Gastroesophageal sphincter (tissue), 4 donors: ENCODE measurements at regions not wholly inside any gene's neighbourhood (a gene's known extent, or its start where the extent isn't known, plus 50 kb on each side); places are given as distances from the start of the nearest gene placed in this dataset.

ENCODE experiments used
- ATAC-seq: fragments of 150-250 bp; one replicate; pipeline ENCODE4 v1.9.1; 2016; ENCODE audit warnings: mild to moderate bottlenecking, moderate library complexity
- H3K27ac ChIP-seq, 4 donors: fragments of 200-600 bp; sonication (generic) in 3 of 4; 1 replicate in 3 of 4; 2 replicates in 1 of 4; pipeline ENCODE4 v1.5.1; 2016 to 2019
- H3K27me3 ChIP-seq: fragments of 200-600 bp; sonication (generic); one replicate; pipeline ENCODE4 v1.5.1; 2019
- H3K36me3 ChIP-seq, 2 donors: fragments of 200-600 bp; sonication (generic); one replicate each; pipeline ENCODE4 v1.5.1; 2019; ENCODE audit warnings: control low read depth in 1 of 2
- H3K4me1 ChIP-seq, 3 donors: fragments of 200-600 bp; sonication (generic); 1 replicate in 2 of 3; 2 replicates in 1 of 3; pipeline ENCODE4 v1.5.1; 2016 to 2019; ENCODE audit warnings: control low read depth in 2 of 3
- H3K4me3 ChIP-seq, 2 donors: fragments of 200-600 bp; sonication (generic); one replicate each; pipeline ENCODE4 v1.5.1; 2019; ENCODE audit warnings: mild to moderate bottlenecking in 1 of 2, moderate library complexity in 1 of 2
- H3K9me3 ChIP-seq, 3 donors: fragments of 200-600 bp; sonication (generic); one replicate each; pipeline ENCODE4 v1.5.1; 2017 to 2019; ENCODE audit warnings: control low read depth in 2 of 3
- CTCF ChIP-seq, 4 experiments: fragments of 200-600 bp in 2 of 4; fragments of 450-650 bp in 2 of 4; sonication (generic) in 1 of 4; IDR thresholded peaks; one replicate each; pipeline ENCODE4 v1.5.1; 2017 to 2019; ENCODE audit warnings: antibody characterized with exemption in 4 of 4, mild to moderate bottlenecking in 2 of 4, moderate library complexity in 2 of 4
- EP300 ChIP-seq: sonication (generic); formaldehyde crosslinking; IDR thresholded peaks from one replicate; pipeline ENCODE4 v1.6.1; 2017; ENCODE audit warnings: antibody characterized with exemption, mild to moderate bottlenecking
- POLR2A ChIP-seq, 2 donors: fragments of 450-650 bp; IDR thresholded peaks; one replicate each; pipeline ENCODE4 v1.6.1; 2017; ENCODE audit warnings: antibody characterized with exemption in 2 of 2, mild to moderate bottlenecking in 2 of 2, moderate library complexity in 1 of 2
- POLR2AphosphoS5 ChIP-seq: sonication (generic); formaldehyde crosslinking; IDR thresholded peaks from one replicate; pipeline ENCODE4 v1.6.1; 2017; ENCODE audit warnings: antibody characterized with exemption
- WGBS, 2 donors: methylation state at CpG; one replicate each; pipeline ENCODE4 v1.1.5; 2018; ENCODE audit warnings: low coverage in 1 of 2; 5-methylcytosine and 5-hydroxymethylcytosine counted together

- Histone ChIP-seq H3K36me3 (no peaks in the 10 kb centered on the region), H3K4me1 (no peaks in the 10 kb centered on the region), H3K27ac (no peak overlapping the region), H3K27me3 (no peaks in the 10 kb centered on the region), H3K9me3 (no peaks in the 10 kb centered on the region), H3K4me3 (no peak overlapping the region)
- TF ChIP-seq POLR2A (IDR thresholded peaks at IDR 0.05) (no peak), POLR2AphosphoS5 (no peak), CTCF (IDR thresholded peaks at IDR 0.05) (no peak), EP300 (no peak)
- WGBS, 2 donors: 83 to 93% methylated on average over 2 of the region's 2 CpGs
- ATAC-seq: no peak
These were observed 256.9 kb upstream of the COPS8 start for GRCh38 chr2:236828820-236829219.

- WGBS, 2 donors: 74 to 78% methylated on average over 3 of the region's 3 CpGs
- H3K4me3 ChIP-seq: no peak overlapping the region
These were observed 254.8 kb upstream of the COPS8 start for GRCh38 chr2:236830926-236831325.

GRCh38 chr2:236831698-236832097 is 254.0 kb upstream of the COPS8 start:
- no peaks in the 10 kb centered on the region for H3K9me3 ChIP-seq
- TF ChIP-seq EP300 (no peak), POLR2A (IDR thresholded peaks at IDR 0.05) (no peak), CTCF (IDR thresholded peaks at IDR 0.05) (no peak), POLR2AphosphoS5 (no peak)
- no peaks in the 10 kb centered on the region for H3K4me1 ChIP-seq
- H3K27me3 ChIP-seq: no peaks in the 10 kb centered on the region
- 77 to 88% methylated on average over 3 to 6 of the region's 6 CpGs for WGBS, 2 donors
- H3K36me3 ChIP-seq: no peaks in the 10 kb centered on the region
- no peak for ATAC-seq
- no peak overlapping the region for H3K4me3 ChIP-seq
- H3K27ac ChIP-seq: no peak overlapping the region

More at GRCh38 chr2:236830926-236831325, 254.8 kb upstream of the COPS8 start:
- no peaks in the 10 kb centered on the region for H3K9me3 ChIP-seq
- ATAC-seq: no peak
- no peaks in the 10 kb centered on the region for H3K4me1 ChIP-seq
- no peaks in the 10 kb centered on the region for H3K27me3 ChIP-seq
- TF ChIP-seq EP300: no peak
- no peak for TF ChIP-seq POLR2A (IDR thresholded peaks at IDR 0.05)
- no peak for TF ChIP-seq POLR2AphosphoS5
- no peak for TF ChIP-seq CTCF (IDR thresholded peaks at IDR 0.05)
- no peak overlapping the region for H3K27ac ChIP-seq
- no peaks in the 10 kb centered on the region for H3K36me3 ChIP-seq

- no peaks in the 10 kb centered on the region for H3K9me3 ChIP-seq
- no peaks in the 10 kb centered on the region for H3K36me3 ChIP-seq
- no peak overlapping the region for H3K27ac ChIP-seq
- TF ChIP-seq CTCF (IDR thresholded peaks at IDR 0.05) (no peak), POLR2A (IDR thresholded peaks at IDR 0.05) (no peak), POLR2AphosphoS5 (no peak), EP300 (no peak)
- ATAC-seq: peak; percentile 31
- WGBS, 2 donors: 100% methylated on average over 1 of the region's 3 CpGs
- H3K27me3 ChIP-seq: no peaks in the 10 kb centered on the region
- no peaks in the 10 kb centered on the region for H3K4me1 ChIP-seq
- H3K4me3 ChIP-seq: no peak overlapping the region
These were observed 252.1 kb upstream of the COPS8 start for GRCh38 chr2:236833501-236834073.

- no peak overlapping the region for H3K4me3 ChIP-seq
- no peaks in the 10 kb centered on the region for H3K4me1 ChIP-seq
- ATAC-seq: no peak
- TF ChIP-seq CTCF (IDR thresholded peaks at IDR 0.05): no peak
- TF ChIP-seq POLR2A (IDR thresholded peaks at IDR 0.05): no peak
- no peak for TF ChIP-seq POLR2AphosphoS5
- no peak for TF ChIP-seq EP300
- no peaks in the 10 kb centered on the region for H3K9me3 ChIP-seq
- H3K36me3 ChIP-seq: no peaks in the 10 kb centered on the region
- H3K27me3 ChIP-seq: no peaks in the 10 kb centered on the region
- no peak overlapping the region for H3K27ac ChIP-seq
- 89 to 100% methylated on average over 1 of the region's 1 CpG for WGBS, 2 donors
These were observed 251.4 kb upstream of the COPS8 start for GRCh38 chr2:236834284-236834683.
